PC-9 (cell line): ENCODE measurements at regions not wholly inside any gene's neighbourhood (a gene's known extent, or its start where the extent isn't known, plus 50 kb on each side); places are given as distances from the start of the nearest gene placed in this dataset.

ENCODE experiments used
- CTCF ChIP-seq: fragments of 200-600 bp; sonication (generic); conservative IDR thresholded peaks from 2 replicates; pipeline ENCODE4 v1.6.1; 2017; ENCODE audit warnings: mixed run types, antibody characterized with exemption, mild to moderate bottlenecking, moderate library complexity
- EZH2 ChIP-seq: fragments of 200-600 bp; sonication (generic); IDR thresholded peaks from 2 replicates; pipeline ENCODE4 v1.8.0; 2017; ENCODE audit warnings: antibody characterized with exemption, low read depth

GRCh38 chr11:35088226-35088625 lies 50.7 kb upstream of the CD44 start:
- TF ChIP-seq CTCF (no peak), EZH2 (no peak)
